Muscle layer of duodenum (tissue), 2 donors: ENCODE measurements at regions not wholly inside any gene's neighbourhood (a gene's known extent, or its start where the extent isn't known, plus 50 kb on each side); places are given as distances from the start of the nearest gene placed in this dataset.

Experiments used
- H3K27ac ChIP-seq: one replicate; pipeline ENCODE4 v1.7.0; 2013; ENCODE audit warnings: mild to moderate bottlenecking, low read length
- H3K27me3 ChIP-seq: one replicate; pipeline ENCODE4 v1.7.0; 2013; ENCODE audit warnings: low read depth, mild to moderate bottlenecking, control low read depth, low read length
- H3K36me3 ChIP-seq, 2 donors: one replicate each; pipeline ENCODE4 v1.7.0; 2013; ENCODE audit warnings: low read length in 2 of 2, control low read depth in 1 of 2, mild to moderate bottlenecking in 1 of 2; ENCODE audit not compliant: insufficient read depth in 2 of 2, control insufficient read depth in 1 of 2
- H3K4me1 ChIP-seq, 2 donors: one replicate each; pipeline ENCODE4 v1.7.0; 2013; ENCODE audit warnings: low read length in 2 of 2, mild to moderate bottlenecking in 2 of 2, control low read depth in 1 of 2, moderate library complexity in 1 of 2; ENCODE audit not compliant: insufficient read depth in 2 of 2, control insufficient read depth in 1 of 2
- H3K4me3 ChIP-seq, 2 donors: one replicate each; pipeline ENCODE4 v1.7.0; 2013; ENCODE audit warnings: low read length in 2 of 2, low read depth in 1 of 2, mild to moderate bottlenecking in 1 of 2
- H3K9me3 ChIP-seq, 2 donors: one replicate each; pipeline ENCODE4 v1.7.0; 2013; ENCODE audit warnings: low read length in 2 of 2, control low read depth in 1 of 2, mild to moderate bottlenecking in 1 of 2; ENCODE audit not compliant: control insufficient read depth in 1 of 2
- donor health status: healthy.

DNA sequence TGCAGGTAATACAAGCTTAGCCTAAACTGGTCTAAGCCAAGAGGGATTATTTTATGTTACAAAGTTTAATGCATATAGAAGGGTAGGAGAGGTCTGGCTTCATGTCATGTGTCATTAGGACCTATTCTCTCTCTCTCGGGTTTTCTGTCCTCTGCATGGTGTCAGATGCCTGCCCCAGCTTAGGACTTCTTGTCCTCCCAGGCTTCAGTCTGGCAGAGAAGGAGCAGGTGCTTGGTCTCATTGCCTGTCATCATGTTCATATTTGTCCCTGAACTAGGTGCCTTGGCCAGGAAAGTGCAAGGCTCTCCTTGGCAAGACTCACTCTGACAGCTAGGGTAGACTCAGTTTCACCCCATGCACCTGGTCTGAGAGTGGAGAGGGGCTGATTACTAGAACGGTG is 126.3 kb downstream of the ADAMTS15 start:
- no peak overlapping the region for H3K27ac ChIP-seq
- H3K9me3 ChIP-seq, result no peaks in the 10 kb centered on the region

DNA sequence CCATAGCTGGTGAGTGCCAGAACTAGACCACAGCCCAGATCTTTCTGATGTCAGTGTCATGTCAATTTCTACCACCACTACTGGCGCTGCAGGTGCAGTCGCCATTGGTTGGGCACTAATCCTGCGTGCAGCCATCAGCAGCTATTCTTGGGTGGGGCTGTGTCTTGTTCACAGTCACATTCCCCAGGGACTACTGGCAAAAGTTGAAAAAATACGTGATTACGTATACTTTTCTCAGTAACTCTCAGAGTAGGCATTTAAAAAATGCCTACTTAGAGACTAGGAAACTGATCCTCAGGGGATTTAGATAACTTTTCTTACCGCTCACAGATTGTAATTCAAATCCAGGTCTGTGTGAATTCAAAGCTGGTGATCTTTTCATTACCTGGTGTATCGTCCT is 127.7 kb downstream of the ADAMTS15 start:
- Histone ChIP-seq H3K9me3 (no peaks in the 10 kb centered on the region), H3K27me3 (no peaks in the 10 kb centered on the region), H3K27ac (no peak overlapping the region), H3K36me3 (peaks cover 0 to 3% of the 10 kb centered on the region in 2 donors), H3K4me3 (no peak overlapping the region), H3K4me1 (peaks cover 0 to 3% of the 10 kb centered on the region in 2 donors)

More for the DNA sequence above, 126.3 kb downstream of the ADAMTS15 start:
- H3K4me3 ChIP-seq, result no peak overlapping the region
- peaks cover 0 to under 1% of the 10 kb centered on the region in 2 donors for H3K4me1 ChIP-seq
- H3K27me3 ChIP-seq, result no peaks in the 10 kb centered on the region
- no peaks in the 10 kb centered on the region for H3K36me3 ChIP-seq

DNA sequence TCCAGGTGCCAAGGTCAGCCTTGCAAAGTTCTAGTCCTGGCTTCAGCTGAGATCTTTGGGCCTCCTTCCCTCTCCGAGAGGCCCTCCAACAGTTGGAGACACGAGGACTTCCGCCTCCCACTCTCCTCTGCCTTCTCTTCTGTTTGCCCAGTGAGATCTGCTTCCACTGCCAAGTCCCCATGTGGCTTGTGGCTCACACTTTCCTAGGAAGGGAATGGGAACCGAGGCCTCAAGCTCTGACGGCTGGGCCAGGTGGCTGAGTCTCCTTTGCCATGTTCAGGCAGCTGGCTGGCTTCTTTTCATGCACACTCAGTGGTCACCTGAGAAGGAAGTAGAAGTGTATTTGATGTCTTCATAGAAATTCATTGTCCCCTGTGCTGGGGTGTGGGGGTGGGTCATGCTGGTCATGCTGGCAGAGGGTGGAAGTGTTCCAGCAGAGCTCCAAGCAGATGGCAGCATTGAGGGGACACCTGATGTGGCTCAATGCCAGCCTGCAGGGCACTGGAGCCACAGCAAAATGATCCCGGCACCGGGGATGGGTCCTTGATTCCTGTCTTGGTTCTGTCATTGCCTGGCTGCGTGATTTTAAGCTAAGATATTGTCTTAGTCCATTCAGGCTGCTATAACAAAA is 130.4 kb downstream of the ADAMTS15 start:
- Histone ChIP-seq H3K27me3 (no peaks in the 10 kb centered on the region), H3K4me1 (peaks cover 0 to 8% of the 10 kb centered on the region in 2 donors), H3K27ac (no peak overlapping the region), H3K4me3 (no peak overlapping the region), H3K9me3 (no peaks in the 10 kb centered on the region), H3K36me3 (peaks cover 0 to 3% of the 10 kb centered on the region in 2 donors)

DNA sequence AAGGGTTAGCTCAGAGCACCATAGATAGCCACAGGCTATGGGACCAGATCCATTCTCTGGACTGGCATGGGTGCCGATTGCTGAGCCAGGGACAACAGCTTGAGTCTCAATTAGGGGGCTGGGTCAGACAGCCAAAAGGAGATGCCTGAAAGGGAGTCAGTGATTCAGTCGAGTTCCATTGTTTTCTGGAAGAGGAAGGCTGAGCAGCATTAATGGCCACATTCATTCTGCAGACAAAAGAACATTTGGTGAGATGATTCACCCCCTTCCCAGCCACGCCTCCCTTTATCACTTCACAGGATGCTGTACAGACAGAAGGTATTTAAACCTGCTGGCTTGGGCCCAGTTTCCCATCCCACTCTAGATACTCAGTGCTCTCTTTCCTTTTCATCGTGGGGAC is 131.9 kb downstream of the ADAMTS15 start:
- Histone ChIP-seq H3K9me3 (no peaks in the 10 kb centered on the region), H3K4me3 (no peak overlapping the region), H3K27me3 (no peaks in the 10 kb centered on the region), H3K36me3 (peaks cover 0 to 3% of the 10 kb centered on the region in 2 donors), H3K27ac (peak overlapping the region; percentile 65), H3K4me1 (peaks cover 0 to 8% of the 10 kb centered on the region in 2 donors)

DNA sequence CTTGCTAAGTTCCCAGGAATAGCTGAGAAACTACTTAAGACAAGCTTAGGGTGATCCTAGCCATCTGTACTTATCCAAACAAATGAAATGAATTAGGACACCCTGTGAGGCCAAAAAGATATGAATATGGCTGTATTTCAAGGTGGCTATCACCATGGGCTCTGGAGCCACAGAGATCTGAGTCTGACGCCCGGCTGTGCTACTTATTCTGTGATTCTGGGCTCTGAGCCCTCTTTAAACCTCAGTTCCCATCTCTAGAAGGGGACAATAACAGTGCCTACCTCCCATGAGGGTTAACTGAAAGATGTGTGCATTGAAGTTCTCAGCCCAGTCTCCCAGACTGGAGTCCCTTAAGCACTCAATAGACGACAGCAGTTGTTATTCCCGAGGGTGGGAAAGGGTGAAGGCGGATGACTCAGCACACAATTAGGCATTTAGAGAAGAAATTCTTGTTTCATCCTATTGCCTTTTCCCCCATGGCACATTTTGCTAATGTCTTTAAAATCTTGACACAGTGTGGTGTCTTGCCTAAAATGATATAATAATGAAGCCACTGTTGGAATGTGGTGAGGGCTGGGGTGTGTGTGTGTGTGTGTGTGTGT is 132.5 kb downstream of the ADAMTS15 start:
- H3K36me3 ChIP-seq, result peaks cover 0 to 3% of the 10 kb centered on the region in 2 donors
- H3K9me3 ChIP-seq, result no peaks in the 10 kb centered on the region
- H3K27ac ChIP-seq, result peak overlapping the region; percentile 65
- H3K4me3 ChIP-seq, result no peak overlapping the region
- H3K4me1 ChIP-seq, result peaks cover 0 to 8% of the 10 kb centered on the region in 2 donors
- no peaks in the 10 kb centered on the region for H3K27me3 ChIP-seq

DNA sequence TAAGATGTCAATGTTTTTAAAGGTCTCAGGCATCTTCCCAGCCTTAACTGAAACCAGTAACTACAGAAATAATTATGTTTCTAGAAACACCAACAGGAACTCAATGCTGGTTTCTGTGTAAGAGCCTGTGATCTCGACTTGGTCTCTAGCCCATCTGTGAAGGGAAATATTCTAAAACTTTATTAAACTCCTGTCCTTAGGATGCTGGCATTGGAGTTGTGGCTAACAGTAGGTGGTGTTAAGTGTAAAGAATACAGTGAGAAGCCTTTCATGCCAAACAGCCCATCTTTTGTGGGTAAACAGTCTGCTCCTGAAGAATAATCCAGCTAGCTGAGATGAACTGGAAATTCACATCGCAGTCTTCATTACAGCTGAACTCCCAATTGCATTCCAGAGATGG is 133.2 kb downstream of the ADAMTS15 start:
- Histone ChIP-seq H3K27ac (peak overlapping the region; percentile 25), H3K27me3 (no peaks in the 10 kb centered on the region), H3K4me3 (no peak overlapping the region), H3K9me3 (no peaks in the 10 kb centered on the region), H3K4me1 (peaks cover 0 to 8% of the 10 kb centered on the region in 2 donors), H3K36me3 (peaks cover 0 to 3% of the 10 kb centered on the region in 2 donors)

DNA sequence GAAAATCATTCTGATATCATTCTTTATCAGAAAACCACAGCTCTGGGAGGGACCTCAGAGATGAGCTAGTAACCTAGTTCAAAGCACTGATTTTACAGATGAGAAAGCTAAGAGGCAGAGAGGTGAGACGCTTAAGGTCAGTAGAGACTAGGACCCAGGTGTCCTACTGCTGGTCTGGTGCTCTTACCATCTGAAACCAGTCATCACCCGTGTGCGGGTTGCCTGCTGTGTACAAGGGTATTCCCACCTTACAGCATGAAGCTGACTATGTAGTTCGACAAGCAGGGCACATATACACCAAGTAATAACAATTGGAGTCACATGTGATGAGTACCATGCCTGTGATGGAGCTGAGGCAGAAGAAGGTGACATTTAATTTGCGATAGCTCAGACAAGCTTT is 133.7 kb downstream of the ADAMTS15 start:
- Histone ChIP-seq H3K4me3 (no peak overlapping the region), H3K27me3 (no peaks in the 10 kb centered on the region), H3K4me1 (peaks cover 0 to 8% of the 10 kb centered on the region in 2 donors), H3K27ac (peak overlapping the region; percentile 25), H3K9me3 (peaks cover 0 to 2% of the 10 kb centered on the region in 2 donors), H3K36me3 (peaks cover 0 to 3% of the 10 kb centered on the region in 2 donors)

DNA sequence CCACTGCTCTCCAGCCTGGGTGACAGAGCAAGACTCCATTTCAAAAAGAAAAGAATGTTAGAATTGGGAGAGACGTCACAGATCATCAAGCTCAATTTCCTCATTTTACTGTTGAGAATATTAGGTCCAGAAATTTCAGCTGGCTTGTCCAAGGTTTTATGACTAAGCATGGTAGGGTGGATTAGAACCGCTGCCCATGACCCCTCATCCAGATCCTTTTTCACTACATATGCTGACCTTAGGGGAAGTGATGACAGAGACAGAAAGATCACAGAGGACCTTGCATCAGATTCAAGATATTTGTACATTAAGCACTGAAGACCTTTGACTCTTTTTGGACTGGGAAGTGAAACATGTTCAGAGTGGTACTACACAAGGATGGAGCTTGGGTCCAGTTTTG is 134.5 kb downstream of the ADAMTS15 start:
- Histone ChIP-seq H3K27ac (no peak overlapping the region), H3K9me3 (peaks cover 0 to 6% of the 10 kb centered on the region in 2 donors), H3K27me3 (no peaks in the 10 kb centered on the region), H3K36me3 (peaks cover 0 to 3% of the 10 kb centered on the region in 2 donors), H3K4me1 (peaks cover 0 to 8% of the 10 kb centered on the region in 2 donors), H3K4me3 (no peak overlapping the region)

DNA sequence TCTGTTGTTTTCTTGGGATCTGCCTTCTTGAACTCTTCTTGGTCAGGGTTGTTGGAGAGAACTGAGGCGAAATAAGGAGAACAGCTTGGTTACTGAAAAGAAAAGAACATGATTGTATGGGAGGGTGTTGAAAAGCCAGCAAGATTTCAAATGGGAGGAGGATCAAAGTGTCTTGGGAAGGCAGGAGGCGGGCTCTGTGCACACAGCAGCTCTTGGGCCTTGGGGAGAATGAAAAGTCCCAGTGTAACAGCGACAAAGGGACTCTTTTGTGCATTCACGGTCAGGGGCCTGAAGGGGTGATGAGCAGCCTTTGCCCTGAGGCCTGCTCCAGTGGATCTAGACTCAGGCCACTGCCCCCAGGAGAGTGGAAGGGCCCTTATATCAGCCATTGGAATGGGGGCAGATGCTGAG is 135.4 kb downstream of the ADAMTS15 start:
- no peaks in the 10 kb centered on the region for H3K27me3 ChIP-seq
- peaks cover 0 to 3% of the 10 kb centered on the region in 2 donors for H3K36me3 ChIP-seq
- H3K9me3 ChIP-seq, result peaks cover 0 to 6% of the 10 kb centered on the region in 2 donors
- H3K27ac ChIP-seq, result no peak overlapping the region
- peaks cover 0 to 8% of the 10 kb centered on the region in 2 donors for H3K4me1 ChIP-seq
- H3K4me3 ChIP-seq, result no peak overlapping the region

DNA sequence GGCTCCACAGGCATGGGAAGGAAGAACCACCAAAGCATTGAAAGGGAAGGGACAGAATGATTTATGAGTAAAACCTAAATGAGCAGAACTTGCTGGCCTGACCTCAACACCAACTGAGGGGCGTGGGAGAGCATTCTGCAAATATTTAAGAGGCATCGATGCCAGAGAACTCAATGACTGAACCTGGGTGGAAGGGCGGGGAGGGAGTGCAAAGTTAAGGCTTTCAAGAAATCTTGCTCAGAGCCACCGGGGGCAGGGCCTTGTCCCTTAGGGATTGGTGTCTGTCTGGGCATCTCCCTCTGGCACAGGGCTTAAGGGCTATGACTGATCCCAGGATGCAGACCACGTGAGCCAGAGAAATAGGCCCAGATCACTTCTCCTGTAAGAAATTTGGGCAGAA is 137.1 kb downstream of the ADAMTS15 start:
- Histone ChIP-seq H3K27ac (no peak overlapping the region), H3K4me1 (peaks cover 0 to 5% of the 10 kb centered on the region in 2 donors), H3K4me3 (no peak overlapping the region)

DNA sequence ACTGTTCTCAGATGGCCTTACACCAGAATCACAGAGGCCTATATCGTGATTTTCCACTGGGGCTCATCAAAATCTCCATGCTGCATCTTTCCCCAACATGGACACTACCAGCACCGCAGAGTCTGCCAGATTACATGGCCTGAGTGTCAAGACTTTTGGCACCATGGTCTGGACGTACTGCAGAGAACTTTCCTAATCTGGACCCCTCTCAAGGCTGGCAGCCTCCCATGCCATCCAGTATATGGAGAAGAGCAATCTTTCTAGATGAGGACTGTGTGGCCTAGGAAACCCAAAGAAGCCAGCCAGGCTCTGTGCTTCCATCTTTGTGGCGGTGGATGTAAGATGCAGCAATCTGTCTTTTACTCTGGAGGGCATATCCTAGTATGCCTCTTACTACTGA is 139.2 kb downstream of the ADAMTS15 start:
- Histone ChIP-seq H3K36me3 (no peaks in the 10 kb centered on the region), H3K4me1 (no peaks in the 10 kb centered on the region)

More for the DNA sequence above, 137.1 kb downstream of the ADAMTS15 start:
- Histone ChIP-seq H3K27me3 (no peaks in the 10 kb centered on the region), H3K36me3 (peaks cover 0 to 3% of the 10 kb centered on the region in 2 donors), H3K9me3 (peaks cover 0 to 6% of the 10 kb centered on the region in 2 donors)

More for the DNA sequence above, 139.2 kb downstream of the ADAMTS15 start:
- Histone ChIP-seq H3K27ac (no peak overlapping the region), H3K4me3 (no peak overlapping the region), H3K9me3 (peaks cover 0 to 6% of the 10 kb centered on the region in 2 donors), H3K27me3 (no peaks in the 10 kb centered on the region)
